LHCN-M2 (cell line): ENCODE measurements at regions not wholly inside any gene's neighbourhood (a gene's known extent, or its start where the extent isn't known, plus 50 kb on each side); places are given as distances from the start of the nearest gene placed in this dataset.
A peak's percentile ranks its signal among the peaks of the same experiment; 100 is the strongest.

ENCODE experiments used
- DNase-seq: peaks from one replicate; pipeline ENCODE4 v3.0.0-alpha.2; 2012; ENCODE audit warnings: low read depth

GRCh38 chr2:39513641-39514094 is 76.6 kb upstream of the MAP4K3 start:
- peak; percentile 97 for DNase-seq

- no peak for DNase-seq
Measured at GRCh38 chr2:39514825-39515224, 77.7 kb upstream of the MAP4K3 start.

GRCh38 chr2:39515273-39515896 is 78.3 kb upstream of the MAP4K3 start:
- DNase-seq: no peak

GRCh38 chr2:39515897-39516346 is 78.8 kb upstream of the MAP4K3 start:
- no peak for DNase-seq

GRCh38 chr2:39516347-39517101 is 79.4 kb upstream of the MAP4K3 start:
- peak; percentile 64 for DNase-seq

GRCh38 chr2:39517102-39517436 is 80.0 kb upstream of the MAP4K3 start:
- DNase-seq: no peak

- DNase-seq: no peak
Measured at GRCh38 chr2:39517622-39518021, 80.5 kb upstream of the MAP4K3 start.

GRCh38 chr2:39519886-39520285 is 82.8 kb upstream of the MAP4K3 start:
- DNase-seq: no peak

GRCh38 chr2:39521876-39522517 is 84.9 kb upstream of the MAP4K3 start:
- DNase-seq: peak; percentile 39

- DNase-seq: no peak
Measured at GRCh38 chr2:39522518-39522877, 85.4 kb upstream of the MAP4K3 start.

- peak; percentile 98 for DNase-seq
Measured at GRCh38 chr2:39523308-39524044, 86.4 kb upstream of the MAP4K3 start.

- DNase-seq: peak; percentile 74
Measured at GRCh38 chr2:39524061-39524460, 87.0 kb upstream of the MAP4K3 start.

- peak; percentile 65 for DNase-seq
Measured at GRCh38 chr2:39524756-39525635, 87.9 kb upstream of the MAP4K3 start.

- no peak for DNase-seq
Measured at GRCh38 chr2:39525636-39526412, 88.7 kb upstream of the MAP4K3 start.

GRCh38 chr2:39528701-39529100 is 91.6 kb upstream of the MAP4K3 start:
- no peak for DNase-seq

GRCh38 chr2:39529836-39530235 is 92.8 kb upstream of the MAP4K3 start:
- DNase-seq: no peak

- DNase-seq: peak; percentile 85
Measured at GRCh38 chr2:39530411-39530866, 93.4 kb upstream of the MAP4K3 start.

GRCh38 chr2:39531220-39531777 is 94.2 kb upstream of the MAP4K3 start:
- DNase-seq: no peak

- no peak for DNase-seq
Measured at GRCh38 chr2:39532933-39533332, 95.8 kb upstream of the MAP4K3 start.
